ENCODE measurements at regions not wholly inside any gene's neighbourhood (a gene's known extent, or its start where the extent isn't known, plus 50 kb on each side); places are given as distances from the start of the nearest gene placed in this dataset.

- DNase-seq (ENCODE audit: extremely low read depth in 1 of 11, low read depth in 9 of 11, low spot score in 4 of 11), result no peak
These were observed 237.4 kb upstream of the TGFBR2 start for GRCh38 chr3:30368978-30369377.

DNA sequence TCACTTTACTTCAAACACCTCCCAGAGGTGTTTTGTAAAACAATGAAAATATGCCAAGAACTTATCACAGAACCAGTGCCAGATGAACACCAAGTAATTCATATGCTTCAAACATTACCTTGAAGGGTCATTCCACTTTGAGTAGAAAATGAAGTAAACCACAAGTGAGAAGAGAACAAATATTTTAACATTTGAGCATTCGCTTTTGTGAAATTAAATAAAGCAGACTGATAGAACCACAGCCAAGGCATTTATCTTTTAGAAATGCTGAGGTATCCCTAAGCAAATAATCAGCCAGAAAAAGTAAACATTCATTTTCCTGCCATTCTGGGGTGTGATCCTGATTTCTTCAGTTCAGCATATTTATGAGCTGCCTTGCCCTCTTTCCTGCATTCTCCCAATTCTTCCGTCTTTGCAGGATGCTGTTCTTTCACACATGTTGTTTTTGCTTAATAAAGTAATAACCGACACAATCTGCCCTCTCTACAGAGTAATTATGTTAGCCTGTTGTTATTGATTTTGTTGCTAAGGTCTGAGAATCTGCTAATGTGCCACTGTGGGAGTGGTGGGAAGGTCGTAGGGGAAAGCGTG is 235.6 kb upstream of the TGFBR2 start:
- DNase-seq (ENCODE audit: extremely low read depth in 1 of 11, low read depth in 9 of 11, low spot score in 4 of 11), result peak in 4 of 11 donors; percentile 3 to 22 (median 16)

- no peak for DNase-seq (ENCODE audit: extremely low read depth in 1 of 11, low read depth in 9 of 11, low spot score in 4 of 11)
These were observed 233.6 kb upstream of the TGFBR2 start for GRCh38 chr3:30372837-30373236.

- no peak for DNase-seq (ENCODE audit: extremely low read depth in 1 of 11, low read depth in 9 of 11, low spot score in 4 of 11)
These were observed 221.8 kb upstream of the TGFBR2 start for GRCh38 chr3:30384546-30385072.

- DNase-seq (ENCODE audit: extremely low read depth in 1 of 11, low read depth in 9 of 11, low spot score in 4 of 11), result no peak
These were observed 213.3 kb upstream of the TGFBR2 start for GRCh38 chr3:30393079-30393478.

- no peak for DNase-seq (ENCODE audit: extremely low read depth in 1 of 11, low read depth in 9 of 11, low spot score in 4 of 11)
These were observed 209.4 kb upstream of the TGFBR2 start for GRCh38 chr3:30397030-30397429.

- no peak for DNase-seq (ENCODE audit: extremely low read depth in 1 of 11, low read depth in 9 of 11, low spot score in 4 of 11)
These were observed 206.8 kb upstream of the TGFBR2 start for GRCh38 chr3:30399394-30400181.

GRCh38 chr3:30400926-30401325 is 205.5 kb upstream of the TGFBR2 start:
- no peak for DNase-seq (ENCODE audit: extremely low read depth in 1 of 11, low read depth in 9 of 11, low spot score in 4 of 11)

DNA sequence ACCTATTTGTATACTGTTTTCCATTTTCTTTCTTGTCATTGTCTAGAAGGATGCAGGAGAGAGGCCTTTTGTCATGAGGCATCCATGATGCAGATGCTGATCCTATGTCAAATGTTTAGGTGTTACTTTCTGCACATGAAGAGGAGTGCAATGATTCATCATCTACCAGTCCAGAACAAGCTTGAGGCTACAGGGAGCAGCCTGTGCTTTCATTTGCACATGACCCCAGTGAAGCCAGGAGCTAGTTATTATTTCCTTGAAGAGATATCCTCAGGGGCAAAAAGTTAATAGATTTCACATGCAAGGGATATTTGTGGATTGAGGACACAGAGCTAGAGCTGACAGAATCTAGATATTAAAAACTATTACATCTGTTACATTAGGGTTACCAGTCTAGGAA is 204.4 kb upstream of the TGFBR2 start:
- no peak for DNase-seq (ENCODE audit: extremely low read depth in 1 of 11, low read depth in 9 of 11, low spot score in 4 of 11)

DNA sequence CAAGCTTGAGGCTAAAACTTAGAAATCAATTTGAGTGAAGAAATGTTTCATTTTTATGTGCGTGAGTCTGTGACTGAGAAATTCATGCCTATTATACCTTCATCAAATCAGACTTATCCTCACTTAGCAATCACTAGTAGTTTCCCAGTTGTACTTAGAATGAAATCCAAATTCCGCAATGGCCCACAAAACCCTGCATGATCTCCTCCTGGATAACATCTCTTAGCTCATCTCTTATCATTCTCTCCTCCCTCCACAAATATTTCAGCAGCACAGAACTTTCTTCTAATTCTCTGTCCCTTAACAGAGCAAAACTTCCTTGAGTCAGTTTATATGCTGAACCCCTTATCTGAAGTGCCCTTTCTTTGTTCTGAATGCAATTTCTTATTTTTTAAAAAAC is 198.8 kb upstream of the TGFBR2 start:
- no peak for DNase-seq (ENCODE audit: extremely low read depth in 1 of 11, low read depth in 9 of 11, low spot score in 4 of 11)

- DNase-seq (ENCODE audit: extremely low read depth in 1 of 11, low read depth in 9 of 11, low spot score in 4 of 11), result no peak
These were observed 198.3 kb upstream of the TGFBR2 start for GRCh38 chr3:30408105-30408557.

GRCh38 chr3:30418443-30418842 is 188.0 kb upstream of the TGFBR2 start:
- no peak for DNase-seq (ENCODE audit: extremely low read depth in 1 of 11, low read depth in 9 of 11, low spot score in 4 of 11)

- no peak for DNase-seq (ENCODE audit: extremely low read depth in 1 of 11, low read depth in 9 of 11, low spot score in 4 of 11)
These were observed 185.1 kb upstream of the TGFBR2 start for GRCh38 chr3:30421266-30421665.

DNA sequence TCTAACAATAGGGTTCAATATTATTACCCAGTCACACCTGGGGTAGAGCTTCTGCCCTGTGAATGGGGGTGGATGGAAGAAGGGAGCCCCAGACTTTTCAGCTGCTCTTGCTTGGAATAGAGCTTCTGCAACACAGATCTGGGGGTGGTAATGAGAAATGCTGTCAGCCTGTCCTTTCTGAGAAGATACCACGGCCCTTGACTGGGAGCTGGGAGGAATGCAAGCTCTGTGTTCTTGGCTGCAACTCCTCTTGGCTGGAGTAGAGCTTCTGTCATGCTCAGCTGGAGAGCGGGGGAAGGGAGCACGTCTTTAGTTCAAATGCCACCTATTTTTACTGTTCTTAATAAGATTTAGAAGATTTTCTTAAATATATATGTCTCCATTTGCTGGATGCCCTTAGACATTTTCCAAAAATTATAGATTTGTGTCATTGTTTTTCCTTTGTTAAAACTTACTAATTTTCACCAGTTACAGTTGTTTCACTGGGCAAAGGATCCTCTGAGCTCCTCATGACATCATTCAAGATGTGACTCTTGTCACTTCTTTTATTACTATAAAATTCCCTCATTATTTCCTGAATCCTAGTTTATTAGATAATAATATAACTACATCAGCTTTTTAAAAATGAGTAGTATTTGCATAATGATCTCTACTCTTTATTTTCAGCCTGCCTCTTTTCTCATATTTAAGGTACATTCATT is 180.0 kb upstream of the TGFBR2 start:
- no peak for DNase-seq (ENCODE audit: extremely low read depth in 1 of 11, low read depth in 9 of 11, low spot score in 4 of 11)

GRCh38 chr3:30428251-30428650 is 178.2 kb upstream of the TGFBR2 start:
- no peak for DNase-seq (ENCODE audit: extremely low read depth in 1 of 11, low read depth in 9 of 11, low spot score in 4 of 11)

DNA sequence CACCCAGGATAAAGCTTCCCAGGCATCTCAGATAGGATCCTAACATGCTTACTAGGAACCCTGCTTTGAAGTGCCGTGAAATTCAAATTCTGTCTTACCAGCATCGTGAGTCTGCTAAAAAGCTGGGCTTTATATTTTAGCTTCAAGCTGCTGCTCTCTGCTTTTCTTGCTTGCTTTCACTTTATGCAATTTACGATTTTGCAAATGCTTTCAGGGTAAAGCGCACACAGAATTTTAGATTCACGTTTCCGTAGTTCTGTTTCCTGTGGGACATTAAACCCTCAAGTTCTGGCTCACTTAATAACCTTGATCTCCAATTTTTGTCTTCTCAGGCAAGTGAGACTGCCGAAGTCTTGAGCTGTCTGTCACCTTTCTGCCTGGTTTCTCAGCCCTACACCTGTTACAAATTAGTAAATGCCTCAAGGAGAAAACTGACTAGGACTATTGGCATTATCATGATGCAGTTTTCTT is 170.5 kb upstream of the TGFBR2 start:
- DNase-seq (ENCODE audit: extremely low read depth in 1 of 11, low read depth in 9 of 11, low spot score in 4 of 11), result no peak

- peak in 7 of 11 donors; percentile 20 to 42 (median 32) for DNase-seq (ENCODE audit: extremely low read depth in 1 of 11, low read depth in 9 of 11, low spot score in 4 of 11)
These were observed 169.2 kb upstream of the TGFBR2 start for GRCh38 chr3:30437171-30437601.

DNA sequence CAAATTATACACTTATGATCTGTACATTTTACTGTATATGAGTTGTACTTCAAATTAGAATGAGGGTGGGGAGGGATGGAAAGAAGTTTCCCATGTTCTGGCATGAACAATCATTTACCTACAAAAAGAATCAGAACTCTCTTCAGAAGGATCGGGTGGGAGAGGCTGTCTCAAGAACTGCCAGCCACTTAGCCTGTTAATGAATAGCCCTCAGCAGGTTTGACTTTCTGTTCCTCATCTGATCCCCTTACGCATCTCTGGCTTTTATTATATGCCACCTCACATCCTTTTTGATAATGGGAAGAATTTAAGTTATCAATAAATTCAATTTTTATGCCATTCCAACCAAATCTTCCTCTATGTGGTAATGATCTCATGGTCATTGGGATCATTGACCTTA is 168.3 kb upstream of the TGFBR2 start:
- no peak for DNase-seq (ENCODE audit: extremely low read depth in 1 of 11, low read depth in 9 of 11, low spot score in 4 of 11)

- no peak for DNase-seq (ENCODE audit: extremely low read depth in 1 of 11, low read depth in 9 of 11, low spot score in 4 of 11)
These were observed 166.8 kb upstream of the TGFBR2 start for GRCh38 chr3:30439451-30440053.
